ENCODE measurements at regions not wholly inside any gene's neighbourhood (a gene's known extent, or its start where the extent isn't known, plus 50 kb on each side); places are given as distances from the start of the nearest gene placed in this dataset.
A peak's percentile ranks its signal among the peaks of the same experiment; 100 is the strongest.

- H3K27me3 ChIP-seq (ENCODE audit: insufficient read depth, low read depth) = no peaks in the 10 kb centered on the region
- H3K4me3 ChIP-seq = no peak overlapping the region
- H3K4me2 ChIP-seq = no peak overlapping the region; the same call in 1 of the 2 replicates
- no peaks in the 10 kb centered on the region for H3K79me2 ChIP-seq (ENCODE audit: low read depth)
- H3K4me1 ChIP-seq (replicated peaks; ENCODE audit: insufficient read depth) = peaks cover 36% of the 10 kb centered on the region
- no TSS peak for BruUV-seq (replicated peaks)
- TF ChIP-seq CTCF (conservative IDR thresholded peaks at IDR 0.05) = no peak
- TF ChIP-seq EZH2 (IDR thresholded peaks at IDR 0.05; ENCODE audit: low read depth) = no peak
- intact Hi-C loops (cut with micrococcal nuclease; ENCODE audit: unreplicated experiment) = no loop called here
- no peaks in the 10 kb centered on the region for H3K36me3 ChIP-seq (ENCODE audit: low read depth)
- POLR2A ChIA-PET (ENCODE audit: unreplicated experiment) = no interaction called here
- H4K20me1 ChIP-seq (ENCODE audit: insufficient read depth) = no peaks in the 10 kb centered on the region
- H3K9me3 ChIP-seq (ENCODE audit: insufficient read depth, low read depth) = no peaks in the 10 kb centered on the region
- DNase-seq = peak; percentile 10 to 55
- H2AFZ ChIP-seq = no peak overlapping the region
- CTCF ChIA-PET = no interaction called here
- peak overlapping the region; percentile 18; the same call in 1 of the 2 replicates for H3K27ac ChIP-seq
- H3F3A ChIP-seq (ENCODE audit: insufficient read depth, low read depth) = peaks cover 13% of the 10 kb centered on the region
- no peaks in the 10 kb centered on the region for H3K9me2 ChIP-seq (ENCODE audit: insufficient read depth)
Measured at GRCh38 chr1:56326056-56326455, 253.3 kb downstream of the PLPP3 start.

- H2AFZ ChIP-seq = no peak overlapping the region
- no peaks in the 10 kb centered on the region for H3K79me2 ChIP-seq (ENCODE audit: low read depth)
- CTCF ChIA-PET = no interaction called here
- H3K9me3 ChIP-seq (ENCODE audit: insufficient read depth, low read depth) = no peaks in the 10 kb centered on the region
- no peak overlapping the region for H3K4me2 ChIP-seq
- H3K27ac ChIP-seq = no peak overlapping the region
- H3K4me1 ChIP-seq (replicated peaks; ENCODE audit: insufficient read depth) = peaks cover 20% of the 10 kb centered on the region
- H3K9me2 ChIP-seq (ENCODE audit: insufficient read depth) = no peaks in the 10 kb centered on the region
- intact Hi-C loops (cut with micrococcal nuclease; ENCODE audit: unreplicated experiment) = no loop called here
- no peaks in the 10 kb centered on the region for H4K20me1 ChIP-seq (ENCODE audit: insufficient read depth)
- TF ChIP-seq CTCF (conservative IDR thresholded peaks at IDR 0.05) = no peak
- TF ChIP-seq EZH2 (IDR thresholded peaks at IDR 0.05; ENCODE audit: low read depth) = no peak
- H3K27me3 ChIP-seq (ENCODE audit: insufficient read depth, low read depth) = no peaks in the 10 kb centered on the region
- H3K36me3 ChIP-seq (ENCODE audit: low read depth) = no peaks in the 10 kb centered on the region
- DNase-seq = no peak
- H3F3A ChIP-seq (ENCODE audit: insufficient read depth, low read depth) = peaks cover 1% of the 10 kb centered on the region; the same call in 1 of the 2 replicates
- POLR2A ChIA-PET (ENCODE audit: unreplicated experiment) = no interaction called here
- H3K4me3 ChIP-seq = no peak overlapping the region
- no TSS peak for BruUV-seq (replicated peaks)
Measured at GRCh38 chr1:56324504-56324903, 254.9 kb downstream of the PLPP3 start.

- no peaks in the 10 kb centered on the region for H3K36me3 ChIP-seq (ENCODE audit: low read depth)
- H3F3A ChIP-seq (ENCODE audit: insufficient read depth, low read depth) = no peaks in the 10 kb centered on the region
- H3K79me2 ChIP-seq (ENCODE audit: low read depth) = no peaks in the 10 kb centered on the region
- H3K4me1 ChIP-seq (replicated peaks; ENCODE audit: insufficient read depth) = peaks cover 9% of the 10 kb centered on the region
- no peak overlapping the region for H2AFZ ChIP-seq
- H3K4me2 ChIP-seq = no peak overlapping the region
- no peak overlapping the region for H3K4me3 ChIP-seq
- DNase-seq = no peak
- H3K9me3 ChIP-seq (ENCODE audit: insufficient read depth, low read depth) = no peaks in the 10 kb centered on the region
- H3K27ac ChIP-seq = no peak overlapping the region
- intact Hi-C loops (cut with micrococcal nuclease; ENCODE audit: unreplicated experiment) = loop anchor here (1.0 kb wide), 1 partner anchor 18 kb away; no protein-coding TSS in a partner anchor
- BruUV-seq (replicated peaks) = no TSS peak
- no peaks in the 10 kb centered on the region for H3K9me2 ChIP-seq (ENCODE audit: insufficient read depth)
- POLR2A ChIA-PET (ENCODE audit: unreplicated experiment) = no interaction called here
- CTCF ChIA-PET = no interaction called here
- H3K27me3 ChIP-seq (ENCODE audit: insufficient read depth, low read depth) = no peaks in the 10 kb centered on the region
- TF ChIP-seq CTCF (conservative IDR thresholded peaks at IDR 0.05) (no peak), EZH2 (IDR thresholded peaks at IDR 0.05; ENCODE audit: low read depth) (no peak)
- H4K20me1 ChIP-seq (ENCODE audit: insufficient read depth) = no peaks in the 10 kb centered on the region
Measured at GRCh38 chr1:56322211-56322610, 257.2 kb downstream of the PLPP3 start.
